H1 (cell line): ENCODE measurements at regions not wholly inside any gene's neighbourhood (a gene's known extent, or its start where the extent isn't known, plus 50 kb on each side); places are given as distances from the start of the nearest gene placed in this dataset.

Source experiments
- CTCF ChIA-PET: fragments of 300-600 bp; sonication (Branson Sonifier 250); formaldehyde crosslinking; loops from one replicate; lab custom pipeline; 2021; ENCODE audit not compliant: partially characterized antibody; lab: Charles Lee
- POLR2A ChIA-PET: fragments of 300-600 bp; sonication (Branson Sonifier 250); formaldehyde crosslinking; loops from one replicate; lab custom pipeline; 2021; ENCODE audit warnings: inconsistent platforms; ENCODE audit not compliant: partially characterized antibody; lab: Charles Lee
- DNase-seq, 2 experiments: peaks; one replicate each; pipeline versions ENCODE4 v3.0.0 to v3.0.0-alpha.2; 2010 to 2022; ENCODE audit warnings: low spot score in 2 of 2, low read depth in 1 of 2, mixed read lengths in 1 of 2
- FAIRE-seq: peaks from 2 replicates; lab custom pipeline; 2011; peaks lifted over from hg19 to GRCh38; lab: Jason Lieb, UNC
- H2AFZ ChIP-seq: 2 replicates; pipeline ENCODE4 v1.8.1; 2012; ENCODE audit warnings: low read length, inconsistent platforms
- H2AK5ac ChIP-seq: 2 replicates; pipeline ENCODE4 v1.6.1; 2013; ENCODE audit warnings: low read depth, low read length
- H2BK120ac ChIP-seq: replicated peaks from 2 replicates; pipeline ENCODE3; 2013; ENCODE audit warnings: low read depth, low read length, inconsistent platforms
- H2BK12ac ChIP-seq: 2 replicates; pipeline ENCODE4 v1.6.1; 2013; ENCODE audit warnings: low read depth, low read length
- H2BK15ac ChIP-seq: 2 replicates; pipeline ENCODE4 v1.6.1; 2013; ENCODE audit warnings: low read length
- H2BK20ac ChIP-seq: 2 replicates; pipeline ENCODE4 v1.6.1; 2013; ENCODE audit warnings: low read length
- H2BK5ac ChIP-seq: 2 replicates; pipeline ENCODE4 v1.6.1; 2013; ENCODE audit warnings: low read depth, low read length
- H3K14ac ChIP-seq: 2 replicates; pipeline ENCODE4 v1.6.1; 2013; ENCODE audit warnings: inconsistent platforms; ENCODE audit not compliant: insufficient read length
- H3K18ac ChIP-seq: 2 replicates; pipeline ENCODE4 v1.6.1; 2013; ENCODE audit warnings: low read length; ENCODE audit errors: extremely low read depth
- H3K23ac ChIP-seq: 2 replicates; pipeline ENCODE4 v1.6.1; 2013; ENCODE audit warnings: inconsistent platforms; ENCODE audit not compliant: insufficient read length
- H3K23me2 ChIP-seq: 2 replicates; pipeline ENCODE4 v1.6.1; 2013; ENCODE audit warnings: low read depth, low read length
- H3K27ac ChIP-seq: 2 replicates; pipeline ENCODE4 v1.6.1; 2011; ENCODE audit warnings: low read depth, low read length, inconsistent platforms
- H3K27me3 ChIP-seq, 4 experiments: replicated peaks in 1 of 4; 1 replicate in 1 of 4; 2 replicates in 3 of 4; pipeline versions ENCODE4 v1.6.1 to v1.8.1; 2011 to 2013; ENCODE audit warnings: low read length in 3 of 4, mild to moderate bottlenecking in 3 of 4, inconsistent platforms in 2 of 4, mixed read lengths in 2 of 4, moderate library complexity in 1 of 4; ENCODE audit not compliant: control insufficient read depth in 3 of 4, insufficient read depth in 3 of 4; ENCODE audit errors: extremely low read depth in 1 of 4
- H3K36me3 ChIP-seq, 4 experiments: 2 replicates each; pipeline versions ENCODE4 v1.6.1 to v1.8.1; 2011 to 2013; ENCODE audit warnings: mild to moderate bottlenecking in 4 of 4, low read length in 3 of 4, moderate library complexity in 2 of 4, control low read depth in 1 of 4, inconsistent platforms in 1 of 4; ENCODE audit not compliant: insufficient read depth in 4 of 4, control insufficient read depth in 2 of 4
- H3K4ac ChIP-seq: replicated peaks from 2 replicates; pipeline ENCODE3; 2013; ENCODE audit warnings: low read length, low read depth, mixed read lengths, inconsistent platforms; ENCODE audit not compliant: insufficient read length
- H3K4me1 ChIP-seq, 4 experiments: replicated peaks in 1 of 4; 1 replicate in 1 of 4; 2 replicates in 3 of 4; pipeline versions ENCODE4 v1.6.1 to v1.8.1; 2011 to 2013; ENCODE audit warnings: low read length in 3 of 4, inconsistent platforms in 2 of 4, mixed read lengths in 1 of 4; ENCODE audit not compliant: insufficient read depth in 4 of 4, control insufficient read depth in 3 of 4
- H3K4me2 ChIP-seq, 2 experiments: 2 replicates each; pipeline versions ENCODE4 v1.6.1 to v1.8.1; 2011 to 2013; ENCODE audit warnings: low read depth in 2 of 2, low read length in 2 of 2, control low read depth in 1 of 2, inconsistent platforms in 1 of 2, mild to moderate bottlenecking in 1 of 2; ENCODE audit not compliant: insufficient read depth in 1 of 2
- H3K4me3 ChIP-seq, 4 experiments: fragments of 200-600, 300-600 bp in 1 of 4; sonication (generic), shearing (Covaris generic), sonication (Bioruptor Twin) in 1 of 4; 2 replicates each; pipeline versions ENCODE4 v1.5.1 to v1.8.1; 2011 to 2016; ENCODE audit warnings: low read length in 4 of 4, low read depth in 3 of 4, control low read depth in 2 of 4, inconsistent platforms in 2 of 4, mild to moderate bottlenecking in 2 of 4, mixed read lengths in 1 of 4, moderate library complexity in 1 of 4; ENCODE audit not compliant: insufficient read depth in 2 of 4; ENCODE audit errors: extremely low read depth in 1 of 4
- H3K56ac ChIP-seq: replicated peaks from 2 replicates; pipeline ENCODE3; 2013; ENCODE audit warnings: low read depth, mild to moderate bottlenecking, mixed read lengths, low read length, inconsistent platforms; ENCODE audit not compliant: insufficient read length
- H3K79me1 ChIP-seq: 2 replicates; pipeline ENCODE4 v1.6.1; 2013; ENCODE audit warnings: low read depth, low read length, control low read depth
- H3K79me2 ChIP-seq, 2 experiments: 2 replicates each; pipeline versions ENCODE4 v1.6.1 to v1.8.1; 2012 to 2013; ENCODE audit warnings: low read length in 2 of 2, mild to moderate bottlenecking in 2 of 2, inconsistent platforms in 1 of 2; ENCODE audit not compliant: insufficient read depth in 2 of 2, control insufficient read depth in 1 of 2
- H3K9ac ChIP-seq, 4 experiments: replicated peaks in 1 of 4; 1 replicate in 1 of 4; 2 replicates in 3 of 4; pipeline versions ENCODE4 v1.6.1 to v1.8.1; 2011 to 2013; ENCODE audit warnings: low read depth in 3 of 4, low read length in 3 of 4, control low read depth in 2 of 4, mild to moderate bottlenecking in 2 of 4, moderate library complexity in 2 of 4, inconsistent platforms in 1 of 4; ENCODE audit errors: extremely low read depth in 1 of 4
- H3K9me3 ChIP-seq, 2 experiments: 2 replicates each; pipeline versions ENCODE4 v1.6.1 to v1.8.1; 2012 to 2013; ENCODE audit warnings: mild to moderate bottlenecking in 2 of 2, moderate library complexity in 2 of 2, control low read depth in 1 of 2, inconsistent platforms in 1 of 2, low read depth in 1 of 2, low read length in 1 of 2, mixed read lengths in 1 of 2; ENCODE audit not compliant: insufficient read depth in 2 of 2
- H4K20me1 ChIP-seq, 2 experiments: replicated peaks in 1 of 2; 2 replicates each; pipeline versions ENCODE3 to v1.8.1; 2011 to 2013; ENCODE audit warnings: inconsistent platforms in 2 of 2, low read length in 2 of 2, mild to moderate bottlenecking in 1 of 2; ENCODE audit not compliant: insufficient read depth in 2 of 2, control insufficient read depth in 1 of 2
- H4K5ac ChIP-seq: 2 replicates; pipeline ENCODE4 v1.6.1; 2013; ENCODE audit warnings: low read length, low read depth, mixed read lengths, inconsistent platforms; ENCODE audit not compliant: insufficient read length
- H4K8ac ChIP-seq: 2 replicates; pipeline ENCODE4 v1.8.0; 2013; ENCODE audit warnings: mild to moderate bottlenecking, moderate library complexity, low read length, inconsistent platforms; ENCODE audit not compliant: insufficient read depth; ENCODE audit errors: extremely low read depth
- H4K91ac ChIP-seq: replicated peaks from 2 replicates; pipeline ENCODE3; 2013; ENCODE audit warnings: low read length, mixed read lengths, inconsistent platforms; ENCODE audit not compliant: insufficient read length
- CBX8 ChIP-seq: fragments of 300-800, 300-1000 bp; sonication (generic); IDR thresholded peaks from 2 replicates; pipeline ENCODE4 v1.7.1; 2016; ENCODE audit warnings: low read depth, low read length, borderline replicate concordance
- CHD2 ChIP-seq: IDR thresholded peaks from 2 replicates; pipeline ENCODE4 v1.6.1; 2012; ENCODE audit warnings: low read length, improper control_type of control experiment
- CREB1 ChIP-seq: IDR thresholded peaks from 2 replicates; pipeline ENCODE4 v1.6.1; 2012; ENCODE audit warnings: inconsistent platforms
- FOSL1 ChIP-seq: IDR thresholded peaks from 2 replicates; pipeline ENCODE4 v1.6.1; 2011; ENCODE audit warnings: mild to moderate bottlenecking, low read depth, low read length, moderate library complexity; ENCODE audit not compliant: insufficient read depth
- HDAC2 ChIP-seq, 2 experiments: fragments of 300-600 bp in 1 of 2; sonication (generic) in 1 of 2; IDR thresholded peaks; 2 replicates each; pipeline ENCODE4 v1.6.1; 2011 to 2012; ENCODE audit warnings: low read depth in 2 of 2, low read length in 2 of 2, mild to moderate bottlenecking in 2 of 2, moderate library complexity in 2 of 2, borderline replicate concordance in 1 of 2, inconsistent platforms in 1 of 2
- JUND ChIP-seq: IDR thresholded peaks from 2 replicates; pipeline ENCODE4 v1.6.1; 2011; ENCODE audit warnings: mild to moderate bottlenecking, improper control_type of control experiment, low read length
- RAD21 ChIP-seq, 2 experiments: IDR thresholded peaks in 1 of 2; conservative IDR thresholded peaks in 1 of 2; 2 replicates each; pipeline ENCODE4 v1.6.1; 2011; ENCODE audit warnings: low read depth in 2 of 2, low read length in 2 of 2, improper control_type of control experiment in 1 of 2, inconsistent platforms in 1 of 2, mild to moderate bottlenecking in 1 of 2, moderate library complexity in 1 of 2
- RFX5 ChIP-seq: IDR thresholded peaks from 2 replicates; pipeline ENCODE4 v1.6.1; 2011; ENCODE audit warnings: low read depth, low read length, improper control_type of control experiment, borderline replicate concordance
- SUZ12 ChIP-seq: fragments of 200-600 bp; sonication (generic); IDR thresholded peaks from 2 replicates; pipeline ENCODE4 v1.6.1; 2012; ENCODE audit warnings: mild to moderate bottlenecking, inconsistent platforms, low read length, moderate library complexity, mixed read lengths
- YY1 ChIP-seq: IDR thresholded peaks from 2 replicates; pipeline ENCODE4 v1.6.1; 2011; ENCODE audit warnings: low read depth, mild to moderate bottlenecking, low read length
- WGBS, 2 experiments: shearing (Covaris generic) in 1 of 2; methylation state at CpG; one replicate each; pipeline versions ENCODE4 v1.1.6 to v1.1.7; 2013 to 2015; ENCODE audit warnings: low lambda C conversion rate in 2 of 2, mixed read lengths in 2 of 2, inconsistent platforms in 1 of 2, low coverage in 1 of 2, missing lambda C conversion rate in 1 of 2; ENCODE audit not compliant: insufficient replicate concordance in 2 of 2, insufficient coverage in 1 of 2, insufficient read length in 1 of 2; ENCODE audit errors: extremely low coverage in 1 of 2, missing lambda C conversion rate in 1 of 2; 5-methylcytosine and 5-hydroxymethylcytosine counted together

GRCh38 chr2:84292545-84292944, 166.5 kb downstream of the SUCLG1 start:
- POLR2A ChIA-PET, result no interaction called here

More at GRCh38 chr2:84292545-84292944, 166.5 kb downstream of the SUCLG1 start:
- no peak overlapping the region for H2BK20ac ChIP-seq
- H3K4me2 ChIP-seq, result no peak overlapping the region
- no peaks in the 10 kb centered on the region for H3K27me3 ChIP-seq
- H3K56ac ChIP-seq, result no peak overlapping the region
- no peak for FAIRE-seq
- H4K5ac ChIP-seq, result no peak overlapping the region
- H3K36me3 ChIP-seq, result no peaks in the 10 kb centered on the region
- H3K79me1 ChIP-seq, result no peaks in the 10 kb centered on the region
- WGBS, 2 experiments, result 94% methylated on average over 1 of the region's 1 CpG; no CpG with 5 or more reads in 1 of the 2 experiments
- no peak overlapping the region for H3K18ac ChIP-seq
- H4K20me1 ChIP-seq, result no peaks in the 10 kb centered on the region
- no peak overlapping the region for H2BK15ac ChIP-seq
- no peak overlapping the region for H3K4me3 ChIP-seq
- H3K9me3 ChIP-seq, result no peaks in the 10 kb centered on the region; a peak in 1 of 4 replicates
- no peak for TF ChIP-seq CBX8
- no peak for TF ChIP-seq SUZ12
- no peak for TF ChIP-seq JUND
- TF ChIP-seq FOSL1, result no peak
- no peak for TF ChIP-seq RAD21 (IDR thresholded peaks at IDR 0.05 in 1 of 2, conservative IDR thresholded peaks at IDR 0.05 in 1 of 2; ENCODE audit: low read depth in 2 of 2, low read length in 2 of 2)
- no peak for TF ChIP-seq RFX5
- TF ChIP-seq CREB1, result no peak
- no peak for TF ChIP-seq HDAC2 (IDR thresholded peaks at IDR 0.05; ENCODE audit: borderline replicate concordance in 1 of 2, low read depth in 2 of 2, low read length in 2 of 2)
- TF ChIP-seq CHD2, result no peak
- TF ChIP-seq YY1, result no peak
- H2BK120ac ChIP-seq, result no peak overlapping the region
- no peak for DNase-seq
- H3K14ac ChIP-seq, result no peak overlapping the region
- CTCF ChIA-PET, result interaction anchor here (1.2 kb wide), 1 partner anchor 10 kb away, joined by 3 read pairs; no protein-coding TSS in a partner anchor
- H2BK5ac ChIP-seq, result no peak overlapping the region
- H3K9ac ChIP-seq, result no peak overlapping the region
- H3K23me2 ChIP-seq, result no peaks in the 10 kb centered on the region
- no peak overlapping the region for H4K8ac ChIP-seq
- H3K4me1 ChIP-seq, result peaks cover 0 to 4% (median 2%) of the 10 kb centered on the region in 4 experiments; a peak in 4 of 7 replicates
- no peak overlapping the region for H2BK12ac ChIP-seq
- no peak overlapping the region for H3K27ac ChIP-seq
- H2AK5ac ChIP-seq, result no peak overlapping the region
- H3K4ac ChIP-seq, result no peak overlapping the region
- H3K79me2 ChIP-seq, result no peaks in the 10 kb centered on the region
- no peak overlapping the region for H3K23ac ChIP-seq
- no peak overlapping the region for H4K91ac ChIP-seq
- H2AFZ ChIP-seq, result no peak overlapping the region
